ENCODE measurements at regions not wholly inside any gene's neighbourhood (a gene's known extent, or its start where the extent isn't known, plus 50 kb on each side); places are given as distances from the start of the nearest gene placed in this dataset.

GRCh38 chr17:77882040-77882439 is 76.5 kb upstream of the TNRC6C start (continued):
- TF ChIP-seq SFPQ (IDR thresholded peaks at IDR 0.05; ENCODE audit: low read depth, low read length) (no peak), MYNN (IDR thresholded peaks at IDR 0.05) (peak; percentile 85), MYNN (CRISPR knock-in tag; IDR thresholded peaks at IDR 0.05) (no peak), PBX2 (CRISPR knock-in tag; IDR thresholded peaks at IDR 0.05; ENCODE audit: low read depth) (no peak), PBX2 (tag; conservative IDR thresholded peaks at IDR 0.05; ENCODE audit: low read depth) (no peak), FOXP1 (CRISPR knock-in tag; IDR thresholded peaks at IDR 0.05) (peak; percentile 64; the same call in 1 of the 2 replicates), MAX (CRISPR knock-in tag; IDR thresholded peaks at IDR 0.05) (0 out of 2 replicates have a peak, but pooled peaks have one; percentile 17), USF1 (CRISPR knock-in tag; IDR thresholded peaks at IDR 0.05) (peak; percentile 54; the same call in 1 of the 2 replicates), TEAD4 (IDR thresholded peaks at IDR 0.05; ENCODE audit: low read length) (no peak), TEAD4 (CRISPR knock-in tag; IDR thresholded peaks at IDR 0.05; ENCODE audit: borderline replicate concordance) (peak; percentile 17; the same call in 1 of the 2 replicates), ZNF239 (CRISPR knock-in tag; IDR thresholded peaks at IDR 0.05) (no peak), RAD21 (CRISPR knock-in tag; conservative IDR thresholded peaks at IDR 0.05 in 1 of 2, IDR thresholded peaks at IDR 0.05 in 1 of 2) (no peak), KHSRP (IDR thresholded peaks at IDR 0.05) (no peak), POLR3G (IDR thresholded peaks at IDR 0.05; ENCODE audit: extremely low read depth, insufficient read length, insufficient replicate concordance) (no peak), TRIM25 (IDR thresholded peaks at IDR 0.05; ENCODE audit: borderline replicate concordance) (no peak), ZBTB43 (CRISPR knock-in tag; IDR thresholded peaks at IDR 0.05) (peak; percentile 99), MXI1 (IDR thresholded peaks at IDR 0.05; ENCODE audit: low read depth, low read length) (no peak)
